Activated T-cell treated with anti-CD3 and anti-CD28 coated beads, Interleukin-2, amount 50 U/mL, for 48 hours (primary cell): ENCODE measurements at regions not wholly inside any gene's neighbourhood (a gene's known extent, or its start where the extent isn't known, plus 50 kb on each side); places are given as distances from the start of the nearest gene placed in this dataset.

ENCODE experiments used
- DNase-seq, 2 experiments: peaks; one replicate each; pipeline ENCODE4 v3.0.0-alpha.2; 2020

DNA sequence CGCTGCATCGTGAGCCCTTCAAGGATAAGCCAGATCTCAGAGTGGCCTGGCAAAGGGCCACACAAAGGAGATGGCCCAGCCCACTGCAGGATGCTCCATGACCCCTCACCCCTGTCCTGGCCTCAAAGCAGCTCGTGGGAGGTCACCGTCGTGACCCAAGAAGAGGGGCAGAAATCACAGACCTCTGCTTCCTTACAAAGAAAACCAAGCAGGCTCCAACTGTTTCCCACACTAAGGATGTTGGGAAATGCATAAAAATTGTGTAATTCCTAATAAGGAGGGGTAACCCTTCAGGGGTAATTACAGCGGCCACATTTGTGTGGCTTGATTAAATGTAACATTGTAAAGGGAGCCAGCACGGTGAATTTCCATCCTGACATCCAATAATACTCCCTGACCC lies 102.3 kb downstream of the BOD1L2 start:
- no peak for DNase-seq

DNA sequence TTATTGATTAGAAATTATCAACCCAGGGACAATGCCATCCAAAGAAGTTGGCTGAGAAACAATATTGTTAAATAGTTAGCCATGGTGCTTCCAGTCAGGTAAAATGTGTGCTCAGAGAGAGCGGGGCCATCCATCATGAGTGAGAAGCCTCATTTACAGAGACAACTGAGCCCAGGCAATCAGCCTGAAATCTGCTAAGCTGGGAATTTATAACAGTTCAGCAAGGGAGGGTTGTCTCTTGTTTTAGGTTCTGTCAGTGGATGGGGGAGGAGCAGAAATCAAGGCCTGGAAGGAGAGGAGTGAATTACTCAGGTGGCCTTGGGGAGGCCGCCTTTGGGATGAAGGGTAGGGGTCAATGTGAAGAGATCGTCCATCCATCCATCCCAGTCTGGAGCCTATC lies 102.5 kb upstream of the ST8SIA3 start:
- DNase-seq, result no peak

DNA sequence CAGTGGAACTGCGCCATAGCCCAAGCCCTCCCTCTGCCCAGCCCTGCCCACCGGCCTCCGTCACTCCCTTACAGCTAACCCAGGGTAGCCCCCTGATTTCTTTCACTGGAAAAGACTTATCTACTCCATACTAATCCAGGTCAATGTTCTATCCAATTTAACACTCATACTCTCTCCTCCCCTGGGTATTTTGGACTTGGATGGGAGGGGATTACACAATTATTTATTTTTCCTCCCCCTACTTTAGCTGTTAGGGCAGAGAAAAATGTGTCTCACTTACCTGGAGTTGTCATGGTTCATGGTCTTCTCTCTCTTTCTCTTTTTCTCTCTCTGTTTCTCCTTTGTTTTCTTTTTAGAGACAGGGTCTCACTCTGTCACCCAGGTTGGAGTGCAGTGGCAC lies 100.6 kb upstream of the ST8SIA3 start:
- DNase-seq, result no peak

DNA sequence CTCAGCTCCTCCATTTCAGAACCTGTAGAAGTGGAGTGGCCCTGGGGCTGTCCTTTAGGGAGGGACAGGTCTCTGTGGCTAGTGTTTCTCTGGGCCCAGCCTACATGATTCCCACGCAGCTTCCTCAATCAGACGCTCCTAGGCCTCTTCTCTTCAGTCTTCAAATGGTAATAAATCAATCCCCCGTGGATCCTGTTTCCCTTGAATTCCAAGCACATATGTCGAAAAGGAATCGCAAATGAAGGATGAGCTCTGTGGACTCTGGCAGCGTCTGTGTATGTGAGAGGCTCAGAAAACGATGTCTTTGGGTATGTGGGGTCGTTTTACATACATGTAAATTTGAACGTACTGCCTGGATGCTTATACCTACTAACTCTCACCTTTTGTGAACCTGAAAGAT lies 98.5 kb upstream of the ST8SIA3 start:
- DNase-seq, result no peak

DNA sequence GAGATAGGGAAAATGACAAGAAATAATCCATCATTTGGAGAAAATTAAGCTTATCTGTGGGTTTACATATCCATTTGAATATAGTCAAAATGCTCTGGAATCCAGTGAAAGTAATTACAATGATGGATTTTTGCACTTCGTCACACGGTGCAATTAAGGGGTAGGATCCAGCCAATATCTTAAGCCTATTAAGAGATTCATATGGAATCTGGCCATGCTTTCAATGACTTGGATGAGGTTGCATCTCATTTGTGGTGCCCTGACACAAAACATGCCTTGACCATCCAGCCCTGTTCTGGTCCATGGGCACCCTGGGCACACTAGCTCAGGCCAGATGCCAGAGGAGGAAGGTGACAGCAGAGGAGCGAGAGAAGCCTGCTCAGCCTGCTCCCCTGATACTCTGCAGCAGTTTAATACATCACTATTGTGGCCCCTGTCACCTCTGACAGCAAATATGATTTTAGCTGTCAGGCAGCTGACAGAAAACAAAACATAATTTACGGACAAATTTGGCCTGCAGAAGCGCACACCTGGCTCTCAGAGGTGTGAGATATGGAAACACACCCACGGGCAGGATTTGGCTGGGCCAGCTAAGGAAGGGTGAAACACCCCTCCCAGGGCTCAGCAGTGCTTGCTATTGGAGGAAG lies 94.1 kb upstream of the ST8SIA3 start:
- DNase-seq, result no peak

DNA sequence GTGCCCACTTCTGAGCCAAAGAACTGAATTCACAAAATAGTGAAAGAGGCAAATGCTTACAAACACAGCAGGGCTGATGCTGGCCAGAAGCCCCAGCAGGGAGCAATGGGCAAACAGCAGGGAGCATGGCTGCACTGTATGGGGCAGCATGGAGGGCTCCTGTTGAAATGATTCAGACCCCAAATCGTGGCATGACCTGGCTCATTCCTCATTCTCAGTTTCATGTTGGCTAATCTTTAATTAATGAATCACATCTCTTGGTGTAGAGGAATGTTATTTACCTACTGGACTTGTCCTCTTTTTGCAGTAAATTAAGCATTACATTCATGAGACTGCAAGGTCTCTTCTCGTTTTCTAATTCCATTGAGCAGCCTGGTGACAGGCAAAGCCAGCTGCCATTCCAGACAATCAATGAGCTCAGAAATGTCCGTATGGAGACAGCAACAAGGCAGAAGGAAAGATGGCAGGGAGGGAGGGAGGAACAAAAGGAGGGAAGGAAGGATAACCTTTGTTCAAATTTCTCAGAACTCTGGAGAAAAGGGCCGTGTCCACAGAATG lies 84.9 kb upstream of the ST8SIA3 start:
- no peak for DNase-seq

DNA sequence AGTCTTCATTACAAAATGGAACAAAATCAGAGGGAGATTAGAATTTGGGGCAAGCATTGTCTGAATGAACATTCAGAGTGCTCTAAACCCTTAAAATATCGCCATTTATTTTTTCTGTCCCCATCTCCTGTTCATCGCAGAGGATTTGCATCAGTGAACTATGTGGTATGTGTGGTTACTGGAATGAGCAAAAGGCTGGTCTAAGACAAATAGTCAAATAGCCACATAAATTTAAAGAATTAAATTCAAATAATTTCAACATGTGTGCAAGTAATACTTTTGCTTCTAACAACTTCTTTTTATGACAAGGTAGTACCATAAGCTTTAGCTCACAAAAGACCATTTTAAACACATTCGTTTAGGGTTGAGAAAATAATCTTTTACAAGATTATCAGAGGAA lies 82.6 kb upstream of the ST8SIA3 start:
- no peak for DNase-seq

DNA sequence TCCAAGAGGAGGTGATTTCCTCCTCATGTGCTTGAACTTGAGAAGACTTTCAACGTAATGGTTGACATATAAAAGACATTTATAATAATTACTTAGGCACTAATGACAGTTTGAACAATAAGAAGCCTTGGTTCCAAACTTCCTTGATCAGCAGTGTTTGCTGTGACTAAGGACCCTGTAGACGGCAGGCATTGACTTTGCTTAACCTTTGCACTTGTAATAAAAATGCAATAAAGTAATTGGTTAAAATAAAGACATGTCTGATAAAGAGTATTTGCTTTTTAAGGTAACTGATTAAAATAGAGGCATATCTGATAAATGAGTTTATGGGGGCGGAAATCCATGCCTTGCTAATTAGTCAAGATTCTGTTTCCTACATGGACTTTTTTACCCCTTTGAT lies 82.2 kb upstream of the ST8SIA3 start:
- no peak for DNase-seq

DNA sequence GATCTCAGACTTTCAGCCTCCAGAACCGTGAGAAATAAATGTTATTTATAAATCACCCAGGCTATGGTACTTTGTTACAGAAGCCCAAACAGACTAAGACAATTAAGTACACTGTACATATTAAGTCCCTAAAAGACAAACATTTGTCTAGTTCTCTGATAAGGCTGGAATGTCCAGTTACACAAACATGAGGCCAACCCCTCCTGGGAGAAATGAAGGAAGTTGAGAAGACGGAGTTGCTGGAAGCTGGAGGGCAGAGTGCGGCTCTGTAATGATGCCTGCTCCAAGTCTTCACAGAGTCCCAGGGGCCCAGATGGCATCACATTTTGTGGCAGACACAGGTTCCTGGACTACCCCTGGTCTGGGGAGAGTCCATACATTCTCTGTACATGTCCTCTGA lies 79.2 kb upstream of the ST8SIA3 start:
- DNase-seq, result no peak

DNA sequence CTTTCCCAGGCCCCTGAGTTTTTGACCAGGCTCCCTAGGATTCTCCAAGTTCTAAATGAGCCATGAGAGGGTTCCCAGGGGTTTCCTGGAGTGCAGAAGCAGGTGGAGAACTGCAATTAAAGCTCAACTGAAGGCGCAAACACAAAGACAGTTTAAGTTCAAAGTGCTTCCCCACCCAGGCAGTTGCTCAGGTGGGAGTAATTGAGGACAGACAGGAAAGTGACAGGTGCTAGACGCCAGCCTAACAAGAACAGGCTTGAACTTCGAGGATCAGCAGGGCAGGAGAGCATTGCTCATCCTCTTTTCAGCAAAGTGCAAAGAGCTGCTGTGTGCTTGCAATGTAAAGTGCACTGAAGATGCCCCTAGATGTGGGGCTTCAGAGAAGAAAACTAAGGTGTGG lies 77.2 kb upstream of the ST8SIA3 start:
- DNase-seq, result no peak

DNA sequence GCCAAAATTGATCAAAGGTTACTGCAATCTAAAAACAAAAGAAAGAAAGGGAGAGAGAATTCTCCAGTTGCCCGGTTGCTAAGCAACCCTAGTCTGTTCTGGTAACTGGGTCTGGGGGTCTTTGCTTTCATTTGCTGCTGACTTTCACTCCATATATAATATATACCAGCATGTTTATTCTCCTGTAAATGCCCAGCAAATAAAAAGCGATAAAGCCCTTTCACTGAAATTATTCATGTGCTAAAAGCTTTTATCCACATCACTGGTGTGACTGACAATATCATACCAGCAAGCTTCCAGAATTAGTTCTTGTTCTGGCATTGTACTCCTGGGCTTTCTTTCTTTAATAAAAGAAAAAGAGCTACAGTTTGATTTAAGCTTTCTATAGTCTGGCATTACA lies 75.5 kb upstream of the ST8SIA3 start:
- DNase-seq, result no peak

DNA sequence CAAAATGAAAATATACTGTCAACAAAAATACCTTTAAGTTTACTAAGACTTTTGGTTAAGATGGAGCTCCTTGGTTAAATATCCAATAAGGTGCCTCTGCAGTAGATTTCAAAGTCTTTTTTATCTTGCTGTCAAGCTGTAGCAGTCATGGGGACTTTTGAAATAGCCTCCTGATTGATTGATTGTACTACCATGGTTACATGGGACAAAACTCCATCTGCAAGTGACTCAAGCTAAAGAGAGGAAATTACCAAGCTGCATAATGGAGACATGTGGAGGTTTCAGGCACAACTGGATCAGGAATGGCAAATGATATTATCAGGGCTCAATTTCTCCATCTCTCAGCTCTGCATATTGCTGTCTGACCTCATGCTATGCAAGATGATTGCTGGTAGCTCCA lies 73.4 kb upstream of the ST8SIA3 start:
- DNase-seq, result no peak

DNA sequence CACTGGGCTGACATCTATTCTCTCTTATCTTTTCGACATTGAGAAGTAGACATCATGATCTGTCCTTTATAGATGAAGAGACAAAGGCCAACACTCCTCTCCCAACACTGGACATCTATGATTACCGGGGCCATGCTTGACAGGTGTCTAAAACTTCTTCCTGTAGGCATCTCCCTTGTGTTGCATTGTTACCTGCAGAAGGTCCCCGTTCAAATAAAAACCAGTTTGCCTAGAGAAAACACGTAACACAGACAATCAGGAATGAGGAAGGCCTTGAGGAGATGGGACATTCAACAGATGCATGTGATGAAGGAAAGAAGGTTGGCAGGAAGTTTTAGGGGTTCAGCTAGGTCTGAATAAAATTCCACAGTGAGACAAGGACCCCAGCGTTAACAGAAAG lies 70.8 kb upstream of the ST8SIA3 start:
- no peak for DNase-seq

DNA sequence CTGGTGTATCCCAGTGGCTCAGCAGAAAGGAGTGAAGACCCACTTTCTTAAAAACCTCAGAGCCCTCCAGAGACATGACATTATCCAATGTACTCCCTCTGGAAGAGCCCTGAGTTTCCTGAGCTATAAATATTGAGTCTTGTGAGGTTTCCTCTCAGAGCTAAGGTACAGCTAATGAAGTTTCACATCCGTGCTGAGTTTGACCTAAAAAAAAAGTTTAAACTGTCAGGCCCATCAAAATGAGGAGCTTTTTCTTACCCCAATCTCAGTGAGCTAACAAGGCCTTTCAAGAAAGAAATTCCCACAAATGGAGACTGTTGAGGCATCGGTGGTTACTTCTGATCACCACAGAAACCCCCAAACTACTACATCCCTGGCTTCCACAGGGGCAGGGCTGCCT lies 65.4 kb upstream of the ST8SIA3 start:
- DNase-seq, result no peak

DNA sequence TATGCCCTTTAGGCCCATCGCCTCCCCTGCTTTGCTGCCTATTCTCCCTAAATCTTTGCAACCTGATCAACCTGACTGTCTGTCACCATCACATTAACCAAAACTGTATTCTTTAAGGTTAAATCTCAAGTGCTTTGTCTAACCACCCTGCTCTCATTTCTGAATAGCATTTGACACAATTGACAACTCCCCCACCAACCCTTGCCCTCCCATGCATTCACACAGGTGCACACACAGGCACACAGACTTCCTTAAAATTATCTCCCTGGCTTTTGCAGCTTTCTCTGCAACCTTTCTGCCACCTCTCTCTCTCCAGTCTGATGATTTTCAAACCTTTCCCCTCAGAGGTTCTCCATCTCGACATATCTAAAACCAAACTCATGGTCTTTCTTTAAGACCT lies 64.6 kb upstream of the ST8SIA3 start:
- no peak for DNase-seq

DNA sequence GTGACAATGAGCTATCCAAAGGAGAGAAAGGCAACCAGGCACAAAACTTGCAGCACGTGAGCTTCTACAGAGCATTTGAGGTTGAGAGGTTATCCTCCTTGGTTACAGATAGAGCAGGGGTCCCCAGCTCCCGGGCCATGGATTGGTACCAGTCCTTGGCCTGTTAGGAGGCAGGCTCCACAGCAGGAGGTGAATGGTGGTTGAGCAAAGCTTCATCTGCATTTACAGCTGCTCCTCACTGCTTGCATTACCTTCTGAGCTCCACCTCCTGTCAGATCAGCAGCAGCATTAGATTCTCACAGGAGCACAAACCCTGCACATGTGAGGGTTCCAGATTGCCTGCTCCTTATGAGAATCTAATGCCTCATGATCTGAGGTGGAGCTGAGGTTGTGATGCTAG lies 57.8 kb upstream of the ST8SIA3 start:
- no peak for DNase-seq

DNA sequence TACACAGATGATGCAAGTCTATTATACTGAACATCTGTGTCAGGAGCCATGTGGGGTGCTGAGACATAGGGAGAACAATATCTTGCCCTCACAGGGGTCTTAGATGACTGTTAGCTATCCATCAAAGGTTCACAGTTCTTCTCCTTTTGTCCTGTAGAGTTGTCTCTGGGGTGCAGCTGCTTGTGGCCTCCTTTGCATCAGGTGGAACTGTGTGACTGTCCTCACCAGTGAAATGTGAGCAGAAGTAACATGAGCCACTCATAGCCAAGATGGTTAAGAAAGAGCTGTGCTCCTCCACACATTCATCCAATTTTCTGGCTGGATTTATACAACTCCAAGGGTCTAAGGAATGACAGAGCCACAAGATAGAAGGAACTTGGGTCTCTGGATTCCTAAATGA lies 56.0 kb upstream of the ST8SIA3 start:
- no peak for DNase-seq

DNA sequence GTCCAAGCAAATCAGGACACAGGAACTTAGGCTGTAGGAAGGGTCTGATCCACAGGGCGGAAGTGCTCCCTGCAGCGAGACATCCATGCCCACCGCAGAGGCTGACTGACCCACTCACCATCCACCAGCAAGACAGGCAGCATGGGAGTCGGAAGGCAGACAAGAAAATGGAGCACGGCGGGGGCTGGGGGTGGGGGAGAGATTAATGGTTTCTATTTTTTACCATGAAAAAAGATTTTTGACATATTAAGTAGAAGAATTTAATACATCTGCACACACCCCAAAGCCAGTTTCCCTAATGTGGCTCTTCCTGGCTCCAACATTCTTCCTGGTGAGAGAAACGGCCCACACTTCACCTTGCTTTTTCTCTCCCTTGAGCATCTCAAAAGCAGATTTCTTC lies 55.1 kb upstream of the ST8SIA3 start:
- no peak for DNase-seq

DNA sequence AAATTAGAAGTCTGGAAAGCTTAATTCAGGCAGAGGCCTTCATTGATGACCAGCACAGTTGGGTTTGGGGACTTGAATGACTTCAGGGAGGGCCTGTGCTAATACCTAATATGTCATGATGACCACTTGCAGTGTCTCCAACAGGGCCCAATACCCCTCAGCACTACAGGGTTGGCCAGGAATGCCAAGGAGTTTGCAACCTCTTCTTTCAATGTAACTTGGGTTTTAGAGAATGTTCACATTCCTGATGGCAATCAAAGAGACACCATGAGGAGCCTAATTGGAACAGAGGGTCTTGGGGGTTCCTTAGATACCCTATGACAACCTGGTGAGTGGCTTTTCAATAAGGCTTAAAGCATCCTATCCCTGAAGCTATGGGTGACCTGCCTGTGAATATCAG lies 52.4 kb upstream of the ST8SIA3 start:
- no peak for DNase-seq

DNA sequence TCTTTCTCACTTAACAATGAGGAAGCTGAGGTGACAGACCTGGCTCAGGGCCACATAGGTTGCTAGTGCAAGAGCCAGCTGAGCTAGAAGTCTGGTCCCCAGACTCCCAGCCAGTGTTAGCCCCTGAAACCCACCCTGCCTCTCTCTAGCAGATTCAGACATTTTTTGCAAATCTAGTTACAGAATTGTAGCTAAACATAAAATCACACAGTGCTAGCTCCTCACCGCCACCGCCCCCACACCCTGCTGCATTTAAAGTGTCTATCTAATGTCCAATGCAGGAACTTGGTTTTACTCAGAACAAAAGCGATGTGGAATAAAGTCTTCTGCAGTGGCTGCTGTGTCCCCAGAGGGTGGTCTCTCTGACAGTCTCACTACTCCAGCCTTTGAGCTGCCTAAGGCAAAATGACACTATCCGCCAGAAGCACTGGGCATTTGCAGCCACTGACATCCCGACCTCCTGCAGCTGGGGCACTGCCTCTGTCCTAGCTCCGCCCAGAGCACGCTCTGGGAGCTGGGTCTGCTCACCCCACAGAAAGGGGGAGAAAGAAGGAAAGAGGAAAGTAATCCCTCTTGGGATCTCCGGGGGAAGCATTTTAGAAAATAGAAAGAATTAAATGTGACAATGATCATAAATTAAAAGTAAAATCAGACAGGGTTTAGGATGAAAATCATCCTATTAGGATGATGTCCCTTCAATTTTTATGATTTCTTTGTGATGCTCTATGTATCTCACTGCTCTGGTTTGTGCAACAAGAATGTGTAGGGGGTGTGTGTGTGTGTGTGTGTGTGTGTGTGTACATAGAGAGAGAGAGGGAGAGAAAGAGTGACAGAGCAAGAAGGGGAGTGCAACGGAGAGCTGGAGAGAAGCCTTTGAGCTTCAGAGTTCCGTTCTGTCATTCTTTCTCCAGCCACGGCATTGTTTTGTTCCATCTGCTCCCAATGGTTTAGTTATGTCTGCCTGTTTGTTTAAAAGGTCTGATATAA lies 50.5 kb upstream of the ST8SIA3 start:
- no peak for DNase-seq
